ENCODE measurements at regions not wholly inside any gene's neighbourhood (a gene's known extent, or its start where the extent isn't known, plus 50 kb on each side); places are given as distances from the start of the nearest gene placed in this dataset.
"Not testable (repeated sequence)": the region's sequence is repeated elsewhere in the genome, so short reads cannot be mapped to it uniquely, and the experiment has no call there.

GRCh38 chr6:135731116-135731515, 120.4 kb upstream of the PDE7B start:
- no peak for DNase-seq

- not testable (repeated sequence) for DNase-seq
These were observed 115.2 kb upstream of the PDE7B start for GRCh38 chr6:135736351-135736750.

- DNase-seq: no peak
These were observed 112.9 kb upstream of the PDE7B start for GRCh38 chr6:135738636-135739035.

- DNase-seq: no peak
These were observed 112.2 kb upstream of the PDE7B start for GRCh38 chr6:135739288-135739687.

GRCh38 chr6:135740580-135740979, 110.9 kb upstream of the PDE7B start:
- DNase-seq: no peak

- DNase-seq: no peak
These were observed 108.0 kb upstream of the PDE7B start for GRCh38 chr6:135743476-135743875.

- DNase-seq: no peak
These were observed 103.3 kb upstream of the PDE7B start for GRCh38 chr6:135748189-135748588.

GRCh38 chr6:135750081-135750480, 101.4 kb upstream of the PDE7B start:
- DNase-seq: no peak

- DNase-seq: no peak
These were observed 98.3 kb upstream of the PDE7B start for GRCh38 chr6:135753196-135753595.

- DNase-seq: no peak
These were observed 91.7 kb upstream of the PDE7B start for GRCh38 chr6:135759831-135760230.

- DNase-seq: no peak
These were observed 77.5 kb upstream of the PDE7B start for GRCh38 chr6:135774006-135774405.

GRCh38 chr6:135779213-135779612, 72.3 kb upstream of the PDE7B start:
- DNase-seq: no peak

GRCh38 chr6:135780326-135780725, 71.2 kb upstream of the PDE7B start:
- no peak for DNase-seq

GRCh38 chr6:135782546-135782945, 69.0 kb upstream of the PDE7B start:
- DNase-seq: no peak

- DNase-seq: no peak
These were observed 67.0 kb upstream of the PDE7B start for GRCh38 chr6:135784507-135784906.

GRCh38 chr6:135789375-135790050, 62.0 kb upstream of the PDE7B start:
- no peak for DNase-seq

- no peak for DNase-seq
These were observed 60.1 kb upstream of the PDE7B start for GRCh38 chr6:135791441-135791840.

GRCh38 chr6:135796643-135797305, 54.7 kb upstream of the PDE7B start:
- no peak for DNase-seq

- no peak for DNase-seq
These were observed 54.1 kb upstream of the PDE7B start for GRCh38 chr6:135797361-135797760.

GRCh38 chr6:135798751-135799515, 52.6 kb upstream of the PDE7B start:
- DNase-seq: no peak

All from NCI-H526 treated with DMSO at 0.1 percent for 48 hours (cell line).